ENCODE measurements at regions not wholly inside any gene's neighbourhood (a gene's known extent, or its start where the extent isn't known, plus 50 kb on each side); places are given as distances from the start of the nearest gene placed in this dataset.

DNA sequence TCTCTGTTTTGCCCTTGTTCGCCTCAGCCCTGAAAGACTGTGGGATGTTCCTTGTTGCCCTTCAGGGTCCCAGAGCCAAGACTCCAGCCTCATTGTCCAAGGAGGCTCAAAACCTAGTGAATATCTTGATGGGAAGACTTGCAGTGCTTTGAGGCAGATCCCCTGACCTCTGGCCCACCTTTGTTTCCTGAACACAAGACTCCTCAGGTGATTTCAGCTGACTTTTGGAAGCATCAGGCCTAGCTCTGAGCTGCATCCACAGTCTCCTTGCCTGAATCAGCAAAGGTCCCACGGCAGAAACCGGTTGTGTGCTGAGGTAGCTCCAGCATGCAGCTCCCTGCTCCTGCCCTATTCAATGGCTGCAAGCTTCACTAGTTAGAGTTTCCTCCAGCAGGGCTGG, 159.3 kb upstream of the B3GAT1 start:
- no peaks in the 10 kb centered on the region for H3K36me3 Mint-ChIP-seq (ENCODE audit: low read depth)
- H3K27me3 Mint-ChIP-seq (ENCODE audit: low read depth), result peaks cover 6% of the 10 kb centered on the region
- no peaks in the 10 kb centered on the region for H3K9me3 Mint-ChIP-seq
- no peaks in the 10 kb centered on the region for H3K4me1 Mint-ChIP-seq (ENCODE audit: low read depth)
- H3K4me3 Mint-ChIP-seq, result no peak overlapping the region
- no peak for DNase-seq (ENCODE audit: low spot score)
- no peak overlapping the region for H3K27ac Mint-ChIP-seq

DNA sequence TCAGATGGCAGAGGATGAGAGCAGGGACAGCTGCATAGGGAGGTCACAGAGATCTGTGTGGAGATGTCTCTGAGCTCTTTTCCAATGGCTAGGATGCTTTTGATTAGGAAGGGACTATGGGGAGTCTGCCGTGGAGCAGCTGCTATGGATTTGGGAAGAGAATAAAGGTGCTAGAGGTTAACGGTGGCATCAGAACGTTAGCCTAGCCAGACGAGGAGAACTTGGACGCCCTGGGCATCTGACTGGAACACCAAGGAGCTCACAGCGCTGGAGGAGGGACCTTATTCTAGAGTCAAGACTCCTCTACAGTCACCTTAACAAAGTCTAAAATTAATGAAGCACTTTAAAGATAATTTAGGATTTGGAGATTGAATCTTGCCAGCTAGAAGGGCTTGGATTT, 157.2 kb upstream of the B3GAT1 start:
- H3K36me3 Mint-ChIP-seq (ENCODE audit: low read depth), result no peaks in the 10 kb centered on the region
- DNase-seq (ENCODE audit: low spot score), result no peak
- H3K4me3 Mint-ChIP-seq, result no peak overlapping the region
- H3K9me3 Mint-ChIP-seq, result no peaks in the 10 kb centered on the region
- H3K27me3 Mint-ChIP-seq (ENCODE audit: low read depth), result peaks cover 6% of the 10 kb centered on the region
- no peak overlapping the region for H3K27ac Mint-ChIP-seq
- no peaks in the 10 kb centered on the region for H3K4me1 Mint-ChIP-seq (ENCODE audit: low read depth)

DNA sequence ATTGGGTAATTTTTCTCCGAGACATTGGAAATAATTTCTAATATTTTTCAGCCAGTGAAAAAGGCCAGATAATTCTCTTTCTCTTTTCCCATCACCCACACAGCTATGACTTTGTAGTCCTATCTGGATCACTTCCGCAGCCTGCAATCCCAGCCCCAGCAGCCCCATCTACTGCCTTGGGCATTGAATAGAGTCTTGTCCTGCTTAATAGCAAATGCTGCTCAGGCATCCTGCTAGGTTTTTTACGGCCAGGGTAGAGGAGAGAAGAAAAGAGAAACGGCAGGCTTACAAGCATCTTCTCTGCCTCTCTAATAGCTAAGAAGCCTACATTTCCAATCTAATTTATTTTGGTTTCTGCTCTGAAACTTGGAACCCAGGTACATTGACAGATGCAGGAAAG, 154.3 kb upstream of the B3GAT1 start:
- no peak overlapping the region for H3K4me3 Mint-ChIP-seq
- H3K27me3 Mint-ChIP-seq (ENCODE audit: low read depth), result peaks cover 6% of the 10 kb centered on the region
- DNase-seq (ENCODE audit: low spot score), result no peak
- no peaks in the 10 kb centered on the region for H3K9me3 Mint-ChIP-seq
- H3K4me1 Mint-ChIP-seq (ENCODE audit: low read depth), result no peaks in the 10 kb centered on the region
- no peak overlapping the region for H3K27ac Mint-ChIP-seq
- no peaks in the 10 kb centered on the region for H3K36me3 Mint-ChIP-seq (ENCODE audit: low read depth)

DNA sequence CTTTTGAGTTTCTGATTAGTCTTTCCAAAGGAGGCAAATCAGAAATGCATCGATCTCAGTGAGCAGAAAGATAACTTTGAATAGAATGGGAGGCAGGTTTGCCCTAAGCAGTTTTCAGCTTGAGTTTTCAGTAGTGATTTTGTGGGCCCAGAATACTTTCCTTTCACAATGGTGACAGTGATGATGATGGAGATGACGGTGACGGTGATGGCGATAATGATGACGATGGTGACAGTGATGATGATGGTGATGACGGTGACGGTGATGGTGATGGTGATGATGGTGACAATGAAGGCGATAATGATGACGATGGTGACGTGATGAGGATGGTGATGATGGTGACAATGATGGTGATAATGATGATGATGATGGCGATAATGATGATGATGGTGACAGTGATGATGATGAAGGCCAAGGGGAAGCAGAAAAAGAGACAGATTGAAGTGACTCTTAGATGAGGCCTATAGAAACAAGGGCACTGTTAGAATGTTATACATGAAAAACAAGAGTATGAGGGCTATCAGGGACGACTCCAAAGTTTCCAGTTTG, 153.4 kb upstream of the B3GAT1 start:
- no peak for DNase-seq (ENCODE audit: low spot score)
- Mint-ChIP-seq H3K4me1 (ENCODE audit: low read depth) (no peaks in the 10 kb centered on the region), H3K9me3 (no peaks in the 10 kb centered on the region), H3K4me3 (no peak overlapping the region), H3K27me3 (ENCODE audit: low read depth) (peaks cover 6% of the 10 kb centered on the region), H3K36me3 (ENCODE audit: low read depth) (no peaks in the 10 kb centered on the region), H3K27ac (no peak overlapping the region)

DNA sequence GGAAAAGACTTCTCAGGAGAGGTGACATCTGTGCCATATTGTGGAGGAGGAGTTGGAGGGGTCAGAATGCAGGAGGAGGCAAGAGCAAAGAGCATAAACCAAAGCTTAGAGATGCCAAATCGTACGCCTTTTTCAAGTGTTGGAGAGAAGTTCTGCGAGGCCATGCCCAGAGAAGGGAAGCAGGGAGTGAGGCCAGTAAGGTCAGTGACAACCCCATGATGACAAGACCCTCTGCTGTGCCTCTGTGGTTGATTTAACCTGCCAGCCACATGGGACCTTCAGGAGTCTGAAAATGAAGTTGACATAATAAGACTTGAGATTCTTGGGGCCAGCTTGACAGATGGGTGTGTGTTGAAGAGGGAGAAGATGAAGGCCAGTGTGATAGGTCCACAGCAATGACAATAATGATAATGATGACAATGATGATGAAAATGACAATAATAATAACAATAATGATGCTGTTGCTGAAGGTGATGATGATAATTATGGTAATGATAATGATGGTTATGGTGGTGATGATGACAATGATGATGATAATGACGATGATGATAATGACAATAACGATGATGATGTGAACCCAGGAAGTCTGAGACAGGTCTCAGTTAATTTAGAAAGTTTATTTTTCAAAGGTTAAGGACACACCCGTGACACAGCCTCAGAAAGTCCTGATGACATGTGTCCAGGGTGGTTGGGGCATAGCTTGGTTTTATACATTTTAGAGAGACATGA, 152.6 kb upstream of the B3GAT1 start:
- DNase-seq (ENCODE audit: low spot score), result no peak
- H3K4me3 Mint-ChIP-seq, result no peak overlapping the region
- H3K27me3 Mint-ChIP-seq (ENCODE audit: low read depth), result peaks cover 3% of the 10 kb centered on the region
- no peaks in the 10 kb centered on the region for H3K4me1 Mint-ChIP-seq (ENCODE audit: low read depth)
- no peak overlapping the region for H3K27ac Mint-ChIP-seq
- H3K9me3 Mint-ChIP-seq, result no peaks in the 10 kb centered on the region
- no peaks in the 10 kb centered on the region for H3K36me3 Mint-ChIP-seq (ENCODE audit: low read depth)

DNA sequence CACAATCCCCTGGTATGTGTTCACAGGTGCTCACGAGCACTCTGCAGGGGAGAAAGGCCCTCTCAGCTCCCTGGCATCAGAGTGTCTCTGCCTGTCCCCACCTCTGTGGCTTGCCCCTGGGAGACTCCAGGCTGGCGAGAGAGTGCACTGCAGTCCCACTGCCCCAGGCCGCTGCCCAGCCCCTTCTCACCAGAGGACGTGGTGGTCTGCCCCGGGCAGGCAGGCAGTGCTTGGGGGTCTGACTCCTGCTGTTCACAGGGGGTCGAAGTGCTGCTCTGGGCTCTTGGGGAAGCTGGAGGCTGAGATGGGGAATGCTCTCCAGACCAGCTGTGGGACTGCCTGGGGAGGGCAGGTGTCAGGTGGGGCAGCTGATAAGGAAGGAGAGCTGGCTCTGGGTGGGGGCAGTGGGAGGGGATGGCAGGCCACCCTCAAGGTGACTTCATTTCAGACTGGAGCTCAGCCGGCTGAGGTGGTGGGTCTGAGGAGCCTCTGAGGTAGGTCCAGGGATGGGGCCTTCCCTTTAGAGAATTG, 151.0 kb upstream of the B3GAT1 start:
- Mint-ChIP-seq H3K27me3 (ENCODE audit: low read depth) (no peaks in the 10 kb centered on the region), H3K4me1 (ENCODE audit: low read depth) (no peaks in the 10 kb centered on the region)

DNA sequence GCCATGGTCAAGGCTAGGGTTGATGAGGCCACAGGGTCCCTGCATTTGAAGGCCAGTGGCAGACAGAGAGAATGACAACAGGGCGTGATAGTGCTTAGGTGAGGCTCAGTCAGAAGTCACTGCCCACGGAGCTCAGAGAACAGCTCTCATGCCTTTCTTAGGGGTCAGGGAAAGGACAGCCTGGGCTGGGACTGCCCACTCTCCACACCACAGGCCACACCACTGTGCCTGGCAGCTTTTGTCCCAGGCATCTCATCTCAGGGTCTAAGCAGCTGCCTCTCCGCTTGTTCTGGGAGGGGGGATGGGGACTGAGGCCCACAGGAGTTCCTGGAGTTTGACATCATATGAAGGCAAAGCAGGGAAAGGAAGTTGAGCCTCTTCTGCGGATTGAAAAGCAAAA, 150.2 kb upstream of the B3GAT1 start:
- no peaks in the 10 kb centered on the region for H3K9me3 Mint-ChIP-seq

More for the DNA sequence above, 151.0 kb upstream of the B3GAT1 start:
- Mint-ChIP-seq H3K9me3 (no peaks in the 10 kb centered on the region), H3K4me3 (no peak overlapping the region), H3K36me3 (ENCODE audit: low read depth) (no peaks in the 10 kb centered on the region), H3K27ac (no peak overlapping the region)
- DNase-seq (ENCODE audit: low spot score), result no peak

DNA sequence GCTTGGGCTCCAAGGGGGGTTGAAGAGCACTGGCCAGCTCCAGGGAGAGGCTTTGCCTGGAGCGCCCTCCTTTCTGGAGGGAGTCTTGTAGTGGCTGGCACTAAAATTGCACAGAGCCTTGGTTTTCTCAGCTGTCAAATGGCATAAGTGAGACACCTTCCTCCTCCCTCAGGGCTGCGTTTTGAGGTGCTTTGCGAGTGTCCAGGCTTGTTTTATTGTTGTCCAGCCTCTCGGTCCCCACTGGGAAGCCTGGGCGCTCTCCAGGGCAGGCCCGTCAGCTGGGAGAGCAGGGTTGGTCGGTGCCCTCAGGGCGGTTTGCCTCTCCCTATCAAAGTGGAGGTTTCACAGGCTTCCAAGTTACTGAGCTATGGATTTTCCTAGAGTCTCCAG, 149.3 kb upstream of the B3GAT1 start:
- DNase-seq (ENCODE audit: low spot score), result no peak
- Mint-ChIP-seq H3K9me3 (no peaks in the 10 kb centered on the region), H3K4me3 (no peak overlapping the region), H3K4me1 (ENCODE audit: low read depth) (no peaks in the 10 kb centered on the region), H3K36me3 (ENCODE audit: low read depth) (no peaks in the 10 kb centered on the region), H3K27ac (no peak overlapping the region), H3K27me3 (ENCODE audit: low read depth) (no peaks in the 10 kb centered on the region)

More for the DNA sequence above, 150.2 kb upstream of the B3GAT1 start:
- Mint-ChIP-seq H3K36me3 (ENCODE audit: low read depth) (no peaks in the 10 kb centered on the region), H3K27me3 (ENCODE audit: low read depth) (no peaks in the 10 kb centered on the region), H3K4me3 (no peak overlapping the region), H3K27ac (no peak overlapping the region), H3K4me1 (ENCODE audit: low read depth) (no peaks in the 10 kb centered on the region)
- DNase-seq (ENCODE audit: low spot score), result no peak

DNA sequence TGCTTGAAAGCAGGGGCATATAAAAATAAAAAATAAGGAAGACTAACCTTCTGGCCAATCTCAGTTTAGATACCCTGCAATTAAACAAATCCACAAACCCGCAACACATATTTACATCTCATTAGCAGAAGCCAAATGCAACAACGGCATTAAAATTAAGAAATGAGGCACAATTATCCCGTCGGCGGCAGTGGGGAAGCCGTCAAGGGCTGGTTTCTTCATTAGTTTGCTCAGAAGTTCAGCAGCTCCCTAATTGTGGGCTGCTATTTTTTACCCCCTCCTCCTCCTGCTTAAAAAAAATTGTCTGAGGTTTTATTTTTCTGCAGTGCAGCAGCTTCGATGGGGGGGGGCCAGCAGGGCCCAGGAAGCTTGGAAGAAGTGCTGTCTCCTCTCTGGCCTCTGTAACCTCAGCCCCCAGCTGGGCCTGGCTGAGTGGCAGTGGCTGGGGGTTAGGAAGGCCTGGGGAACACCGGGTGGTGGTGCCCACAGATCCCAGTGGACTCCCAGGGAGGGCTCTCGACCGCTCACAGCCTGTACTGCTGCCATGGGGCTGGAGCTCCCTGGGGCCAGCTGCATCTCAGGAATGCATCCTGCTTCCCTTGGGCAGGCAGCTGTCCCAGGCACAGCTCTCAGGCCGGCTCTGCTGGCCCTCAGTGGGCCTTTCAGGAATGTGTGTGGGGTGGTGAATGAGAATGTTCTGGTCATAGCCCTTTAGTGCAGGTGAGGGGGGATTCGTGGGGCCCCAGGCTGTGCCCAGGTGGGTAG, 148.7 kb upstream of the B3GAT1 start:
- DNase-seq (ENCODE audit: low spot score), result no peak
- no peak overlapping the region for H3K27ac Mint-ChIP-seq
- H3K36me3 Mint-ChIP-seq (ENCODE audit: low read depth), result no peaks in the 10 kb centered on the region
- no peaks in the 10 kb centered on the region for H3K27me3 Mint-ChIP-seq (ENCODE audit: low read depth)
- no peaks in the 10 kb centered on the region for H3K9me3 Mint-ChIP-seq
- no peaks in the 10 kb centered on the region for H3K4me1 Mint-ChIP-seq (ENCODE audit: low read depth)
- H3K4me3 Mint-ChIP-seq, result no peak overlapping the region

DNA sequence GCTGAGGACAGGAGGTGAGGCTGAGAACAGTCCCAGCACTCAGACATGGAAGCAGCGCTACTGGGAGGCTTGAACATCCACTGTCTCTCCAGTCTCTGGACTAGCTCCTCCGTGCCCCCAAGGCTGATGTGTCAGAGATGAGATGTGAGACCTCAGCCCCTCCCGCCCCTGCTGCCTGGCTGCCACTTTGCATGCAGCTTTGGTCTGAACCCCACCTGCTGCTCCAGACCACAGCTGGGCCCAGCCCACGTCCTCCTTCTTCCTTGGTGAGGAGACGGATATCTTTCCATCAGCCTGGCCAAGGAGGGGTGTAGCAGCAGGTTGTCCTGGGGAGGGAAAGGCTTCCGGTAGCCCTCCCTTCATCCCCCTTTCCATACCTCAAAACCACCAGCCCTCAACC, 148.0 kb upstream of the B3GAT1 start:
- no peaks in the 10 kb centered on the region for H3K9me3 Mint-ChIP-seq
- H3K4me1 Mint-ChIP-seq (ENCODE audit: low read depth), result no peaks in the 10 kb centered on the region
- DNase-seq (ENCODE audit: low spot score), result no peak
- H3K4me3 Mint-ChIP-seq, result no peak overlapping the region
- H3K36me3 Mint-ChIP-seq (ENCODE audit: low read depth), result no peaks in the 10 kb centered on the region
- no peaks in the 10 kb centered on the region for H3K27me3 Mint-ChIP-seq (ENCODE audit: low read depth)
- H3K27ac Mint-ChIP-seq, result no peak overlapping the region

DNA sequence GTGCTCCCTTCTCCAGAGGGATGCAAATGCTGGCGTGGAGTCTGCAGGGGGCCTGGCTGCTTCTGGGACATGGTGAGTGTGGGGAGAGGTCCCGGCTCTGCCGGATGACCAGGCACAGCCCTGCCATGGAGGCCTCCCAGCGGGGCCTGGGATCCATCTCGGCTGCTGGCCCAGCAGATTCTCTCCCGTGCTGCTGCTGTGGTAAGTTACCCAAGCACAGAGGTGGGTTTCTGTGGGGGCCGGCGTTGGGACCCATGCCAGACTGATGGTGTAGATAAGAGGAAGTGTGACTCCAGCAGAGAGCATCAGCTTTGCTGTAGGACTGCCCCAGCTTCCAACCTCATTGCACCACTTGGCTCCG, 147.5 kb upstream of the B3GAT1 start:
- H3K9me3 Mint-ChIP-seq, result no peaks in the 10 kb centered on the region
- H3K27ac Mint-ChIP-seq, result no peak overlapping the region
- H3K36me3 Mint-ChIP-seq (ENCODE audit: low read depth), result no peaks in the 10 kb centered on the region
- H3K27me3 Mint-ChIP-seq (ENCODE audit: low read depth), result no peaks in the 10 kb centered on the region
- H3K4me1 Mint-ChIP-seq (ENCODE audit: low read depth), result no peaks in the 10 kb centered on the region
- H3K4me3 Mint-ChIP-seq, result no peak overlapping the region
- no peak for DNase-seq (ENCODE audit: low spot score)

DNA sequence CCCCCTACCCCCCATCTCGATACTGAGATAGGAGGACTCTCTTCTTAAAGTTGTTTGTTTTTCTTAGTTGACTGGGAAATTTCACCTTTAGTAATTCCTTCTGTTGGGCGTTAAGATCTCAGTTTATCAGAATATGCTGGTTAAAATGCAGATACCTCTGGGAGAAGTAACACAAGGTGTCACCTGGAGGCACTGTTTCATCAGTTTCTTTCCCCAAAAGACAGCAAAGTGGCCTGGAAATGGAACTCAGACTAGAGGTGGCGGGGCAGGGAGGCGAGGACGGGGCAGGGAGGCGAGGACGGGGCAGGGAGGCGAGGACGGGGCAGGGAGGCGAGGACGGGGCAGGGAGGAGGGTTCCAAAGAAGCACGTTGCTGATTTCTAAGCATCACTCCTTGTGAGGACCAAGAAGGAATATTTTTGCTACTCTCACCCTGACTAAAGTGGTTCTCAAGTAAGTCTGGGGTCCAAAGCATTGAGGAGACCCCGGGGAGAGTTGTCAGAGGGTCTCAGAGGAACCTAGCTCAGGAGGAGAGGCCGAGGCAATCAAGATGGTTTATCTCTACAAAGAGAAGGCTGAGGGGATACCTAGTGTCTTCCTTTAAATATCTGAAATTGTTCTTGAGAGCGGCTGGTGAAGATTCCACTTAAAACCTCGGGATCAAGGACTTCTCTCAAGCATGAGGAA, 147.0 kb upstream of the B3GAT1 start:
- Mint-ChIP-seq H3K9me3 (no peaks in the 10 kb centered on the region), H3K27me3 (ENCODE audit: low read depth) (no peaks in the 10 kb centered on the region), H3K27ac (no peak overlapping the region), H3K4me3 (no peak overlapping the region), H3K4me1 (ENCODE audit: low read depth) (no peaks in the 10 kb centered on the region), H3K36me3 (ENCODE audit: low read depth) (no peaks in the 10 kb centered on the region)
- no peak for DNase-seq (ENCODE audit: low spot score)

DNA sequence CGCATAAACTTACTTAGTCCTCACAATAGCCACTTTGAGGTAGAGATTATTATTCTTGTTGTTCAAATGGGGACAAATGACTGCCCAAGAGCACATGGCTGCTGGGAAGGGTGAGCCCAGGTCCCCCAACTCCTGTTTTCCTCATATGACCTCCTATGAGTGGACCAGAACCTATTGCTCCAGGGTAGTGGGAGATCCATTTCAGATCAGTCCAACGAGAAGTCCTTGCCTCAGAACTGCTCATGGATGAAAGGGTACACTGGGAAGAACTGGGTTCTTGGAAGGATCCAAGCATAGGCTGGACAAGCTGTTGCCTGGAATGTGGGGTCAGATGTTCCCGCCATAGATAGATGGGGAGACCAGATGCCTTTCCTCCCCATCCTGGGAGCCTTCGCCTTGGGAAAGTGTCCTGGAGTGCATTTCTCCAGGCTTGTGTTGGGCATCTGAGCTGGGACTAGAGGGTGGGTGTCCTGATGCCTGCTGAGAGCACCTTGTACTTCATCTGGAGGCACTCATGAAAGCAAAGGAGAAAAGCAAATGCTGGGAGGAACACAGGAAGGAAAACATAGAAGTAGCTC, 146.3 kb upstream of the B3GAT1 start:
- H3K27me3 Mint-ChIP-seq (ENCODE audit: low read depth), result no peaks in the 10 kb centered on the region
- no peaks in the 10 kb centered on the region for H3K4me1 Mint-ChIP-seq (ENCODE audit: low read depth)
- no peak overlapping the region for H3K4me3 Mint-ChIP-seq
- H3K36me3 Mint-ChIP-seq (ENCODE audit: low read depth), result no peaks in the 10 kb centered on the region
- no peak for DNase-seq (ENCODE audit: low spot score)
- no peak overlapping the region for H3K27ac Mint-ChIP-seq
- no peaks in the 10 kb centered on the region for H3K9me3 Mint-ChIP-seq
